K562 (cell line): ENCODE measurements at regions not wholly inside any gene's neighbourhood (a gene's known extent, or its start where the extent isn't known, plus 50 kb on each side); places are given as distances from the start of the nearest gene placed in this dataset.
A peak's percentile ranks its signal among the peaks of the same experiment; 100 is the strongest.

Experiments
- BHLHE40 ChIP-seq: IDR thresholded peaks from 2 replicates; pipeline ENCODE4 v1.6.1; 2011; ENCODE audit warnings: low read length, improper control_type of control experiment
- CC2D1A ChIP-seq: fragments of 450-650 bp; IDR thresholded peaks from 2 replicates; pipeline ENCODE4 v1.6.1; 2017; ENCODE audit warnings: mild to moderate bottlenecking
- DLX4 ChIP-seq: fragments of 250-450 bp; sonication (Bioruptor Pico); IDR thresholded peaks from 2 replicates; pipeline ENCODE4 v1.6.1; 2021; ENCODE audit warnings: mild to moderate bottlenecking
- FOSL1 ChIP-seq: fragments of 200-800 bp; sonication (Bioruptor generic); conservative IDR thresholded peaks from 2 replicates; pipeline ENCODE4 v1.6.1; 2016; ENCODE audit warnings: missing genetic modification characterization, missing compliant biosample characterization
- FOXA1 ChIP-seq: fragments of 450-650 bp; IDR thresholded peaks from 2 replicates; pipeline ENCODE4 v1.6.1; 2016; ENCODE audit warnings: mild to moderate bottlenecking, borderline replicate concordance
- HEY1 ChIP-seq: fragments of 250-450 bp; sonication (Bioruptor Pico); IDR thresholded peaks from 2 replicates; pipeline ENCODE4 v1.5.0; 2020; ENCODE audit warnings: mild to moderate bottlenecking, moderate library complexity, borderline replicate concordance
- ILF3 ChIP-seq: fragments of 450-650 bp; IDR thresholded peaks from 2 replicates; pipeline ENCODE4 v1.6.1; 2018; ENCODE audit warnings: antibody characterized with exemption, mild to moderate bottlenecking, moderate library complexity, borderline replicate concordance
- ILK ChIP-seq: fragments of 450-650 bp; IDR thresholded peaks from 2 replicates; pipeline ENCODE4 v1.6.1; 2016; ENCODE audit warnings: missing genetic modification characterization, low read depth, mild to moderate bottlenecking, missing compliant biosample characterization, moderate library complexity, borderline replicate concordance
- IRF1 ChIP-seq: sonication (generic); formaldehyde crosslinking; IDR thresholded peaks from 2 replicates; pipeline ENCODE4 v1.8.0; 2022; ENCODE audit warnings: missing genetic modification reagents, mild to moderate bottlenecking, borderline replicate concordance
- KAT8 ChIP-seq: fragments of 450-650 bp; IDR thresholded peaks from 2 replicates; pipeline ENCODE4 v1.6.1; 2016; ENCODE audit warnings: low read depth, mild to moderate bottlenecking
- KLF13 ChIP-seq: fragments of 450-650 bp; IDR thresholded peaks from 2 replicates; pipeline ENCODE4 v1.6.1; 2016; ENCODE audit warnings: missing genetic modification characterization, low read depth, mild to moderate bottlenecking, missing compliant biosample characterization, moderate library complexity, borderline replicate concordance
- MAFG ChIP-seq: fragments of 450-650 bp; conservative IDR thresholded peaks from 2 replicates; pipeline ENCODE4 v1.6.1; 2016; ENCODE audit warnings: missing genetic modification characterization, missing compliant biosample characterization
- PCBP1 ChIP-seq: fragments of 200-400 bp; formaldehyde crosslinking; IDR thresholded peaks from 2 replicates; pipeline ENCODE4 v1.6.1; 2018; ENCODE audit warnings: mild to moderate bottlenecking, low read depth, low read length; ENCODE audit not compliant: poor library complexity, severe bottlenecking
- POLR2AphosphoS5 ChIP-seq: IDR thresholded peaks from 2 replicates; pipeline ENCODE4 v1.6.1; 2011; ENCODE audit warnings: mild to moderate bottlenecking, low read depth, low read length, moderate library complexity; ENCODE audit not compliant: control insufficient read depth, insufficient read depth
- SAP30 ChIP-seq: fragments of 200-600 bp; sonication (generic); IDR thresholded peaks from 2 replicates; pipeline ENCODE4 v1.6.1; 2012; ENCODE audit warnings: borderline replicate concordance, low read depth, mild to moderate bottlenecking, moderate library complexity, low read length, control low read depth, inconsistent platforms; ENCODE audit not compliant: insufficient read depth, poor library complexity, severe bottlenecking
- TGIF2 ChIP-seq: sonication (generic); formaldehyde crosslinking; IDR thresholded peaks from 2 replicates; pipeline ENCODE4 v1.8.1; 2022; ENCODE audit warnings: mild to moderate bottlenecking, missing genetic modification reagents, moderate library complexity
- ZNF12 ChIP-seq: sonication (generic); formaldehyde crosslinking; IDR thresholded peaks from 2 replicates; pipeline ENCODE4 v1.4.0; 2020; ENCODE audit warnings: mild to moderate bottlenecking, missing genetic modification reagents
- ZNF146 ChIP-seq: IDR thresholded peaks from one replicate; pipeline ENCODE4 v1.6.1; 2018; ENCODE audit warnings: missing compliant biosample characterization; ENCODE audit not compliant: unreplicated experiment
- ZNF197 ChIP-seq: fragments of 200-800 bp; sonication (Bioruptor generic); IDR thresholded peaks from 2 replicates; pipeline ENCODE4 v1.6.1; 2016; ENCODE audit warnings: low read depth, missing genetic modification characterization, missing compliant biosample characterization
- ZNF212 ChIP-seq: fragments of 450-650 bp; formaldehyde crosslinking; IDR thresholded peaks from 2 replicates; pipeline ENCODE4 v1.4.0; 2020; ENCODE audit warnings: mild to moderate bottlenecking

GRCh38 chr7:29647020-29647654 lies 83.5 kb downstream of the PRR15 start (continued):
- TF ChIP-seq POLR2AphosphoS5: peak; percentile 74; the same call in 1 of the 2 replicates
- peak; percentile 83; the same call in 1 of the 2 replicates for TF ChIP-seq CC2D1A
- no peak for TF ChIP-seq ZNF12 (CRISPR knock-in tag)
- TF ChIP-seq TGIF2 (CRISPR knock-in tag): no peak
- TF ChIP-seq KAT8: no peak
- peak; percentile 98 for TF ChIP-seq FOSL1 (tag)
- TF ChIP-seq IRF1 (CRISPR knock-in tag): no peak
- no peak for TF ChIP-seq ZNF197
- TF ChIP-seq BHLHE40: peak; percentile 4; the same call in 1 of the 2 replicates
- TF ChIP-seq PCBP1: no peak
- no peak for TF ChIP-seq ZNF212 (CRISPR knock-in tag)
- TF ChIP-seq ILF3: no peak
- no peak for TF ChIP-seq KLF13 (tag)
- no peak for TF ChIP-seq SAP30
- no peak for TF ChIP-seq ILK (tag)
- no peak for TF ChIP-seq FOXA1
- no peak for TF ChIP-seq MAFG (tag)
- TF ChIP-seq HEY1 (CRISPR knock-in tag): no peak
- TF ChIP-seq ZNF146 (CRISPR knock-in tag): no peak
- TF ChIP-seq DLX4 (CRISPR knock-in tag): no peak
